Ovary (tissue), 7 donors: ENCODE measurements at regions not wholly inside any gene's neighbourhood (a gene's known extent, or its start where the extent isn't known, plus 50 kb on each side); places are given as distances from the start of the nearest gene placed in this dataset.

Experiments used
- DNase-seq, 5 donors: peaks; one replicate each; pipeline ENCODE4 v3.0.0-alpha.2; 2019 to 2020
- H3K27ac ChIP-seq, 2 donors: fragments of 200-600 bp; one replicate each; pipeline versions ENCODE4 v1.5.1 to v1.8.0; 2019 to 2022
- H3K27me3 ChIP-seq: fragments of 200-600 bp; one replicate; pipeline ENCODE4 v1.8.0; 2022
- H3K36me3 ChIP-seq: fragments of 200-600 bp; sonication (generic); one replicate; pipeline ENCODE4 v1.5.1; 2019
- H3K4me1 ChIP-seq: one replicate; pipeline ENCODE4 v1.8.1; 2013; ENCODE audit warnings: mild to moderate bottlenecking, moderate library complexity; ENCODE audit not compliant: insufficient read depth
- H3K4me3 ChIP-seq: fragments of 200-600 bp; sonication (generic); one replicate; pipeline ENCODE4 v1.5.1; 2017
- H3K9me3 ChIP-seq, 2 donors: fragments of 200-600 bp in 1 of 2; sonication (generic) in 1 of 2; one replicate each; pipeline versions ENCODE4 v1.5.1 to v1.8.1; 2013 to 2019; ENCODE audit warnings: mild to moderate bottlenecking in 1 of 2, moderate library complexity in 1 of 2
- EP300 ChIP-seq: sonication (generic); formaldehyde crosslinking; IDR thresholded peaks from one replicate; pipeline ENCODE4 v1.6.1; 2017; ENCODE audit warnings: antibody characterized with exemption
- POLR2A ChIP-seq: fragments of 450-650 bp; IDR thresholded peaks from one replicate; pipeline ENCODE4 v1.6.1; 2017; ENCODE audit warnings: antibody characterized with exemption, mild to moderate bottlenecking, moderate library complexity
- whole genome bisulfite sequencing, 3 donors: extraction: QIAGEN DNeasy Blood & Tissue Kit in 1 of 3; methylation state at CpG; one replicate each; pipeline versions ENCODE4 v1.1.5 to v1.1.7; 2013 to 2017; 5-methylcytosine and 5-hydroxymethylcytosine counted together
- intact Hi-C, 4 donors: fragments of 100-400 bp; cut with DNase I; formaldehyde crosslinking; loops; one replicate each; pipeline versions ENCODE4 v1.11.0 to v1.15.1; 2022 to 2023
- TF ChIP-seq, protein P1 (sequence below), 3 donors: fragments of 450-650 bp in 2 of 3; fragments of 200-600 bp in 1 of 3; IDR thresholded peaks; one replicate each; pipeline versions ENCODE4 v1.5.1 to v1.8.0; 2016 to 2022; ENCODE audit warnings: antibody characterized with exemption in 3 of 3, mild to moderate bottlenecking in 1 of 3
- donor health status: DM: no; HTN: no; CAD: no; lungs with moderate emphysema.
- donor health status: DM: no; HTN: no; CAD: no.
- donor health status: Bipolar disorder and iron deficiency.
- donor health status: DM: no; HTN: no; CAD: no.
- donor health status: DM: yes; HTN: yes; CAD: no.

DNA sequence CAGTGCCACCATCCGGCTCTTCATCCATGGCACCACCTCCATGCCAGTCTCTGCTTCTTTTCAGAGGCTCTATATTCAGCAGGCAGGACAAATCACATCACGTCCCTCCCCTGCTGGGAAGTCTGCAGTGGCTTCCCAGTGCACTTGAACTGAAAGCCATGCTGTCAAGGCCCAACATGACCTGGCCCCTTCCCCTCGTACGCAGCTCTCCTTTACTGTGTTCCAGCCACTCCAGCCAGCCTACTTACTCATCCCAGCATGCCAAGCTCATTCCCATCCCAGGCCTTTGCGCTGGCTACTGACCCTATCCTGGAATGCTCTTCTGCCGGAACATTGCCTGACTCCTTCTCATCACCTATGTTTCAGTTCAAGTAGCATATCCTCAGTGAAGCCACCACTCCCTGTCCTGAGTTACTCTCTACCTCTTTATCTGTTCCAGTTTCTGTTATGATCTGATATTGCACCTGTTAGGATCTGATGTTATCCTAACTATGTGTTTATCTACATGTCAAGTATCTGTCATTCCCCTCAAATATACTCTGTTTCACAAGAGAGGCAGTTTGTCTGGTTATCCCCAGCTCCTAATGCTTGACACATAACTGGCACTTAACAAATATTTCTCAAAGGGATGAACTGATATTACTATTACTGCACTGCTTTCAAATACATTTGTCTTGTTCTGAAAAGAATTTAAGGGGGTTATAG, 101.2 kb upstream of the F3 start:
- H3K4me1 ChIP-seq = peaks cover 2% of the 10 kb centered on the region
- TF ChIP-seq EP300 (no peak), POLR2A (no peak)
- TF ChIP-seq, protein P1, sequence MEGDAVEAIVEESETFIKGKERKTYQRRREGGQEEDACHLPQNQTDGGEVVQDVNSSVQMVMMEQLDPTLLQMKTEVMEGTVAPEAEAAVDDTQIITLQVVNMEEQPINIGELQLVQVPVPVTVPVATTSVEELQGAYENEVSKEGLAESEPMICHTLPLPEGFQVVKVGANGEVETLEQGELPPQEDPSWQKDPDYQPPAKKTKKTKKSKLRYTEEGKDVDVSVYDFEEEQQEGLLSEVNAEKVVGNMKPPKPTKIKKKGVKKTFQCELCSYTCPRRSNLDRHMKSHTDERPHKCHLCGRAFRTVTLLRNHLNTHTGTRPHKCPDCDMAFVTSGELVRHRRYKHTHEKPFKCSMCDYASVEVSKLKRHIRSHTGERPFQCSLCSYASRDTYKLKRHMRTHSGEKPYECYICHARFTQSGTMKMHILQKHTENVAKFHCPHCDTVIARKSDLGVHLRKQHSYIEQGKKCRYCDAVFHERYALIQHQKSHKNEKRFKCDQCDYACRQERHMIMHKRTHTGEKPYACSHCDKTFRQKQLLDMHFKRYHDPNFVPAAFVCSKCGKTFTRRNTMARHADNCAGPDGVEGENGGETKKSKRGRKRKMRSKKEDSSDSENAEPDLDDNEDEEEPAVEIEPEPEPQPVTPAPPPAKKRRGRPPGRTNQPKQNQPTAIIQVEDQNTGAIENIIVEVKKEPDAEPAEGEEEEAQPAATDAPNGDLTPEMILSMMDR (IDR thresholded peaks at IDR 0.05) = no peak
- H3K36me3 ChIP-seq = no peaks in the 10 kb centered on the region
- H3K27ac ChIP-seq = no peak overlapping the region
- H3K4me3 ChIP-seq = no peak overlapping the region
- intact Hi-C loops = no loop called here
- WGBS, 3 donors = 78 to 88% (median 87%) methylated on average over 6 of the region's 6 CpGs
- no peaks in the 10 kb centered on the region for H3K27me3 ChIP-seq
- no peaks in the 10 kb centered on the region for H3K9me3 ChIP-seq
- no peak for DNase-seq

DNA sequence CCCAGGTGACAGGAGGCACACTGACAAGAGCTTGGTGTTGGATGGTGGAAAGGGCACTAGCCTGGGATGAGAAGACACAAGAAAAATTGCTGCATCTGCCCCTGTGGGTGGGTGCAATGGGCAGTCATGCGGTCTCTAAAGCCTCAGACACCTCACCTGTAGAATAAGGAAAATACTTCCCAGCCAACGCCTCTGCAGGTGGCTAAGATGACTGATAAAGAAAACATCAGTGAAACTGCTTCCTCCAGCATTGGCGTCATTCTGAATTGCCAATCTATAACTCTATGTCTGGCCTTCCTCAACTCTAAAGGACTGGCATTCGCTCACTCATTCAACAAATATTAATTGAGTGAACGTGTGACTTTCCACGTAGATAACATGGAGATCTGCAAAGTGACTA, 100.4 kb upstream of the F3 start:
- Histone ChIP-seq H3K4me3 (no peak overlapping the region), H3K4me1 (no peaks in the 10 kb centered on the region), H3K36me3 (no peaks in the 10 kb centered on the region), H3K27ac (no peak overlapping the region), H3K9me3 (no peaks in the 10 kb centered on the region), H3K27me3 (no peaks in the 10 kb centered on the region)
- no peak for DNase-seq
- intact Hi-C loops = no loop called here
- TF ChIP-seq EP300 (no peak), POLR2A (no peak)
- TF ChIP-seq, protein P1 (IDR thresholded peaks at IDR 0.05) = no peak
- WGBS, 3 donors = 96 to 97% (median 96%) methylated on average over 6 of the region's 6 CpGs

DNA sequence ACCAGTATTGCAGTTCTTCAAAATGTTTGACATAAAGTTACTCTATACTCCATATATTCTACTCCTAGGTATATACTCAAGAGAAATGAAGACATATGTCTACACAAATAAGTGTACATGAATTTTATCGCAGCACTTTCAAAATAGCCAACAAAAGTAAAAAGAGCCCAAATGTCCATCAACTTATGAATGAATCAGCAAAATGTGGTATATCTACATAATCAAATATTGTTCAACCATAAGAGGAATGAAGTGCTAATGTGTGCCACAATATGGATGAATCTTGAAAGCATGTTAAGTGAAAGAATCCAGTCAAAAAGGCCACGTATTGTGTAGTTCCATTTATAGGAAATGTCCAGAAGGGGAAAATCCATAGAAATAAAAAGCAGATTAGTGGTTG, 98.6 kb upstream of the F3 start:
- Histone ChIP-seq H3K27me3 (no peaks in the 10 kb centered on the region), H3K36me3 (no peaks in the 10 kb centered on the region), H3K9me3 (no peaks in the 10 kb centered on the region), H3K4me3 (no peak overlapping the region), H3K4me1 (no peaks in the 10 kb centered on the region), H3K27ac (no peak overlapping the region)
- TF ChIP-seq, protein P1 (IDR thresholded peaks at IDR 0.05) = no peak
- TF ChIP-seq POLR2A (no peak), EP300 (no peak)
- intact Hi-C loops = no loop called here
- no peak for DNase-seq
- 97 to 100% (median 100%) methylated on average over 2 of the region's 2 CpGs for WGBS, 3 donors

DNA sequence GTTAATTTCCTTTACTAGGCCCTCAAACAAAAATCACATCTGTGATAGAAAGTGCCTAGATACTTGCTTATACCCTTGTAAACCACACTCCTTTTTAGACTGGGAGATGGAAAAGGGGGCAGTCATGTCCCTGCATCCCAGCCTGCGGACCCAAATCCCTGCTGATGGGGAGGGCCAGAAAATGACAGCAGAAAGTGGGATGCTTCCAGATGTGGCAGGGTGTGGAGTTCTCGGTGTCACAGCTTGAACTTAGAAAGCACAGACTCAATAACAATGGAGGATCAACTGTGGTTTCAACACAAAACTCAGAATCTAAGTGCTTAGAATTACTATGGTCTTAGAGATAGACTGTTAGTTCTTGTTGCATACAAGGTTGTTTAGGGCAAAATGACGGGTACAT, 95.6 kb upstream of the F3 start:
- no peak for TF ChIP-seq POLR2A
- TF ChIP-seq, protein P1 (IDR thresholded peaks at IDR 0.05) = no peak
- TF ChIP-seq EP300 = no peak
- H3K27ac ChIP-seq = no peak overlapping the region
- intact Hi-C loops = no loop called here

More for the DNA sequence above, 95.6 kb upstream of the F3 start:
- no peak for DNase-seq
- H3K4me1 ChIP-seq = peaks cover 2% of the 10 kb centered on the region
- no peak overlapping the region for H3K4me3 ChIP-seq
- WGBS, 3 donors = 94 to 100% (median 96%) methylated on average over 3 of the region's 3 CpGs
- H3K9me3 ChIP-seq = no peaks in the 10 kb centered on the region
- no peaks in the 10 kb centered on the region for H3K27me3 ChIP-seq
- H3K36me3 ChIP-seq = no peaks in the 10 kb centered on the region
